H9 (cell line): ENCODE measurements at regions not wholly inside any gene's neighbourhood (a gene's known extent, or its start where the extent isn't known, plus 50 kb on each side); places are given as distances from the start of the nearest gene placed in this dataset.

Experiments used
- DNase-seq: peaks from one replicate; pipeline ENCODE4 v3.0.0-alpha.2; 2017
- H2AFZ ChIP-seq: one replicate; pipeline ENCODE4 v1.6.1; 2013; ENCODE audit warnings: mild to moderate bottlenecking, low read length, control low read depth, moderate library complexity
- H2AK5ac ChIP-seq: 2 replicates; pipeline ENCODE4 v1.6.1; 2013; ENCODE audit warnings: low read length, control low read depth, mixed read lengths; ENCODE audit not compliant: insufficient read length
- H2BK120ac ChIP-seq: one replicate; pipeline ENCODE4 v1.6.1; 2013; ENCODE audit warnings: low read depth, mild to moderate bottlenecking, low read length, control low read depth, inconsistent platforms; ENCODE audit not compliant: poor library complexity, severe bottlenecking
- H2BK12ac ChIP-seq: 2 replicates; pipeline ENCODE4 v1.6.1; 2013; ENCODE audit warnings: low read length, control low read depth, mixed read lengths, low read depth; ENCODE audit not compliant: insufficient read length
- H2BK15ac ChIP-seq: 2 replicates; pipeline ENCODE4 v1.6.1; 2013; ENCODE audit warnings: low read depth, low read length, control low read depth
- H2BK20ac ChIP-seq: one replicate; pipeline ENCODE4 v1.6.1; 2013; ENCODE audit warnings: low read depth, mild to moderate bottlenecking, low read length, control low read depth, inconsistent platforms; ENCODE audit not compliant: poor library complexity, severe bottlenecking
- H2BK5ac ChIP-seq: 2 replicates; pipeline ENCODE4 v1.6.1; 2013; ENCODE audit warnings: low read length, control low read depth, mixed read lengths; ENCODE audit not compliant: insufficient read length
- H3K14ac ChIP-seq: 2 replicates; pipeline ENCODE4 v1.6.1; 2013; ENCODE audit warnings: low read length, control low read depth; ENCODE audit not compliant: insufficient read depth
- H3K18ac ChIP-seq: 2 replicates; pipeline ENCODE4 v1.6.1; 2013; ENCODE audit warnings: low read depth, mild to moderate bottlenecking, mixed read lengths, low read length, control low read depth; ENCODE audit not compliant: insufficient read length
- H3K23ac ChIP-seq: 2 replicates; pipeline ENCODE4 v1.6.1; 2013; ENCODE audit warnings: low read length, control low read depth, mixed read lengths, low read depth; ENCODE audit not compliant: insufficient read length
- H3K23me2 ChIP-seq: 2 replicates; pipeline ENCODE4 v1.6.1; 2013; ENCODE audit warnings: low read depth, mild to moderate bottlenecking, mixed read lengths, low read length, control low read depth; ENCODE audit not compliant: insufficient read length, poor library complexity, severe bottlenecking
- H3K27ac ChIP-seq: 2 replicates; pipeline ENCODE4 v1.5.1; 2013; ENCODE audit warnings: low read length, control low read depth, mixed read lengths, low read depth; ENCODE audit not compliant: insufficient read length
- H3K27me3 ChIP-seq: 2 replicates; pipeline ENCODE4 v1.6.1; 2013; ENCODE audit warnings: low read length, control low read depth, inconsistent platforms; ENCODE audit not compliant: insufficient read depth
- H3K4ac ChIP-seq: 2 replicates; pipeline ENCODE4 v1.6.1; 2013; ENCODE audit warnings: low read depth, mild to moderate bottlenecking, control low read depth, inconsistent platforms, low read length, moderate library complexity
- H3K4me1 ChIP-seq: 2 replicates; pipeline ENCODE4 v1.6.1; 2013; ENCODE audit warnings: low read length, control low read depth, inconsistent platforms; ENCODE audit not compliant: insufficient read depth
- H3K4me2 ChIP-seq: 2 replicates; pipeline ENCODE4 v1.6.1; 2013; ENCODE audit warnings: low read length, control low read depth, mixed read lengths; ENCODE audit not compliant: insufficient read length, insufficient read depth
- H3K56ac ChIP-seq: 2 replicates; pipeline ENCODE4 v1.6.1; 2013; ENCODE audit warnings: low read depth, mild to moderate bottlenecking, mixed read lengths, low read length, control low read depth; ENCODE audit not compliant: insufficient read length
- H3K79me1 ChIP-seq: 2 replicates; pipeline ENCODE4 v1.6.1; 2013; ENCODE audit warnings: low read depth, mild to moderate bottlenecking, moderate library complexity, low read length, control low read depth, inconsistent platforms; ENCODE audit not compliant: insufficient read depth, poor library complexity, severe bottlenecking
- H3K79me2 ChIP-seq: 2 replicates; pipeline ENCODE4 v1.6.1; 2013; ENCODE audit warnings: low read length, control low read depth, inconsistent platforms; ENCODE audit not compliant: insufficient read depth
- H3K9ac ChIP-seq: 2 replicates; pipeline ENCODE4 v1.6.1; 2013; ENCODE audit warnings: low read length, control low read depth, mixed read lengths; ENCODE audit not compliant: insufficient read length; ENCODE audit errors: extremely low read depth
- H3K9me3 ChIP-seq: one replicate; pipeline ENCODE4 v1.6.1; 2013; ENCODE audit warnings: low read depth, low read length, inconsistent platforms; ENCODE audit not compliant: control insufficient read depth
- H3T11ph ChIP-seq: one replicate; pipeline ENCODE4 v1.6.1; 2013; ENCODE audit warnings: mild to moderate bottlenecking, low read length, control low read depth, inconsistent platforms
- H4K20me1 ChIP-seq: one replicate; pipeline ENCODE4 v1.6.1; 2013; ENCODE audit not compliant: control insufficient read depth, insufficient read length, insufficient read depth
- H4K5ac ChIP-seq: 2 replicates; pipeline ENCODE4 v1.6.1; 2013; ENCODE audit warnings: low read depth, mild to moderate bottlenecking, mixed read lengths, low read length, control low read depth; ENCODE audit not compliant: insufficient read length
- H4K8ac ChIP-seq: replicated peaks from 2 replicates; pipeline ENCODE4 v1.6.1; 2013; ENCODE audit warnings: low read length, control low read depth, mixed read lengths, low read depth; ENCODE audit not compliant: insufficient read length
- H4K91ac ChIP-seq: 2 replicates; pipeline ENCODE4 v1.6.1; 2013; ENCODE audit warnings: low read depth, mild to moderate bottlenecking, moderate library complexity, mixed read lengths, low read length, control low read depth; ENCODE audit not compliant: insufficient read length
- H3K27ac Mint-ChIP-seq, 3 experiments: 2 replicates in 2 of 3; 3 replicates in 1 of 3; pipeline ENCODE4 v1.8.0; 2020 to 2021; ENCODE audit warnings: mixed read lengths in 3 of 3, mild to moderate bottlenecking in 1 of 3, moderate library complexity in 1 of 3
- H3K27me3 Mint-ChIP-seq: 2 replicates; pipeline ENCODE4 v1.8.0; 2021; ENCODE audit warnings: low read depth, mild to moderate bottlenecking, moderate library complexity, mixed read lengths
- H3K36me3 Mint-ChIP-seq, 3 experiments: 2 replicates in 2 of 3; 3 replicates in 1 of 3; pipeline ENCODE4 v1.8.0; 2020 to 2021; ENCODE audit warnings: low read depth in 3 of 3, mixed read lengths in 3 of 3; ENCODE audit not compliant: insufficient read depth in 1 of 3
- H3K4me1 Mint-ChIP-seq, 2 experiments: 2 replicates each; pipeline ENCODE4 v1.8.0; 2020; ENCODE audit warnings: mixed read lengths in 2 of 2
- H3K4me3 Mint-ChIP-seq, 2 experiments: 2 replicates in 1 of 2; 3 replicates in 1 of 2; pipeline ENCODE4 v1.8.0; 2020 to 2021; ENCODE audit warnings: mild to moderate bottlenecking in 2 of 2, mixed read lengths in 2 of 2, moderate library complexity in 1 of 2
- H3K9me3 Mint-ChIP-seq, 2 experiments: 2 replicates in 1 of 2; 3 replicates in 1 of 2; pipeline ENCODE4 v1.8.0; 2020; ENCODE audit warnings: mild to moderate bottlenecking in 2 of 2, mixed read lengths in 2 of 2, moderate library complexity in 1 of 2
- WGBS: extraction: QIAGEN DNeasy Blood & Tissue Kit; methylation state at CpG from one replicate; pipeline ENCODE4 v1.1.7; 2013; ENCODE audit warnings: missing lambda C conversion rate, low lambda C conversion rate, mixed read lengths; ENCODE audit not compliant: insufficient read length; ENCODE audit errors: extremely low coverage; 5-methylcytosine and 5-hydroxymethylcytosine counted together
- TF ChIP-seq, protein P1 (sequence below): fragments of 200-600 bp; sonication (generic); conservative IDR thresholded peaks from 3 replicates; pipeline ENCODE4 v1.8.0; 2021; ENCODE audit warnings: antibody characterized with exemption, mild to moderate bottlenecking

DNA sequence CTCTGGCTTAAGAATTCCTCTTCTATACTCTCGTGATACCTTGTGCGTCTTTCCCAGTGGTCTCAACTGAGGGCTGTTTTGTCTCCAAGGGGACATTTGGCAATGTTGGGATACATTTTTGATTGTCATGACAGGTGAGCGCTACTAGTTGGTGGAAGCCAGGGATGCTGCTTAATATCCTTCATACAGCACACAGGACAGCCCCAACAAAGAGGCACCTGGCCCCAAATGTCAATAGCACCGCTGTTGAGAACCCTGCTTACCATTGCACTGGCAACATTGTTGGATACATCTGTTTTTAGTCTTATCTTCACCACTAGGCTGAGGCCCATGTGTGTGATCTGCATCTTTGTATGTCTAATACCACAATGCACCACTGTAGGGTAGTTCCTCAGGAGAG, 114.1 kb downstream of the C9orf152 start:
- Histone ChIP-seq H3K79me2 (no peaks in the 10 kb centered on the region), H3K4ac (no peak overlapping the region), H3K23ac (no peak overlapping the region), H3K27ac (no peak overlapping the region), H2BK5ac (no peak overlapping the region), H4K5ac (no peak overlapping the region), H3K79me1 (no peaks in the 10 kb centered on the region), H4K20me1 (no peaks in the 10 kb centered on the region), H3K4me2 (no peak overlapping the region), H4K8ac (no peak overlapping the region), H3K9me3 (no peaks in the 10 kb centered on the region), H2BK12ac (no peak overlapping the region), H3K9ac (no peak overlapping the region), H3K18ac (no peak overlapping the region), H2BK20ac (no peak overlapping the region), H3K56ac (no peak overlapping the region), H2BK120ac (no peak overlapping the region), H2AFZ (no peak overlapping the region), H3K14ac (no peak overlapping the region), H3K23me2 (no peaks in the 10 kb centered on the region), H3K4me1 (peaks cover 8% of the 10 kb centered on the region; the same call in 1 of the 2 replicates), H3K27me3 (no peaks in the 10 kb centered on the region), H4K91ac (no peak overlapping the region), H2AK5ac (no peak overlapping the region), H3T11ph (no peak overlapping the region), H2BK15ac (no peak overlapping the region)
- DNase-seq = no peak
- peaks cover 25 to 33% of the 10 kb centered on the region in 2 experiments for H3K4me1 Mint-ChIP-seq
- 0 out of 7 replicates have a peak overlapping the region, but pooled peaks of 1 of the 3 experiments have one; percentile 1 for H3K27ac Mint-ChIP-seq
- no CpG with 5 or more reads among the region's 4 CpGs for WGBS
- peaks cover 4 to 7% (median 5%) of the 10 kb centered on the region in 3 experiments; a peak in 5 of 7 replicates for H3K36me3 Mint-ChIP-seq
- no peaks in the 10 kb centered on the region for H3K27me3 Mint-ChIP-seq
- H3K9me3 Mint-ChIP-seq = peaks cover 0 to 2% of the 10 kb centered on the region in 2 experiments; a peak in 1 of 5 replicates
- TF ChIP-seq, protein P1, sequence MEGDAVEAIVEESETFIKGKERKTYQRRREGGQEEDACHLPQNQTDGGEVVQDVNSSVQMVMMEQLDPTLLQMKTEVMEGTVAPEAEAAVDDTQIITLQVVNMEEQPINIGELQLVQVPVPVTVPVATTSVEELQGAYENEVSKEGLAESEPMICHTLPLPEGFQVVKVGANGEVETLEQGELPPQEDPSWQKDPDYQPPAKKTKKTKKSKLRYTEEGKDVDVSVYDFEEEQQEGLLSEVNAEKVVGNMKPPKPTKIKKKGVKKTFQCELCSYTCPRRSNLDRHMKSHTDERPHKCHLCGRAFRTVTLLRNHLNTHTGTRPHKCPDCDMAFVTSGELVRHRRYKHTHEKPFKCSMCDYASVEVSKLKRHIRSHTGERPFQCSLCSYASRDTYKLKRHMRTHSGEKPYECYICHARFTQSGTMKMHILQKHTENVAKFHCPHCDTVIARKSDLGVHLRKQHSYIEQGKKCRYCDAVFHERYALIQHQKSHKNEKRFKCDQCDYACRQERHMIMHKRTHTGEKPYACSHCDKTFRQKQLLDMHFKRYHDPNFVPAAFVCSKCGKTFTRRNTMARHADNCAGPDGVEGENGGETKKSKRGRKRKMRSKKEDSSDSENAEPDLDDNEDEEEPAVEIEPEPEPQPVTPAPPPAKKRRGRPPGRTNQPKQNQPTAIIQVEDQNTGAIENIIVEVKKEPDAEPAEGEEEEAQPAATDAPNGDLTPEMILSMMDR = no peak
- no peak overlapping the region for H3K4me3 Mint-ChIP-seq
